Cardiac muscle cell (in vitro differentiated cells and primary cell): ENCODE measurements at regions not wholly inside any gene's neighbourhood (a gene's known extent, or its start where the extent isn't known, plus 50 kb on each side); places are given as distances from the start of the nearest gene placed in this dataset.

ENCODE experiments used
- DNase-seq, 2 donors: peaks; one replicate each; pipeline versions ENCODE4 v3.0.0 to v3.0.0-alpha.2; 2010 to 2017; ENCODE audit warnings: low read depth in 1 of 2, low spot score in 1 of 2
- H3K27ac ChIP-seq: fragments of 200-600 bp; sonication (generic); 2 replicates; pipeline ENCODE4 v1.5.1; 2016
- H3K27me3 ChIP-seq: fragments of 200-600 bp; sonication (generic); 2 replicates; pipeline ENCODE4 v1.6.0; 2016; ENCODE audit warnings: control low read depth
- H3K36me3 ChIP-seq: fragments of 200-600 bp; sonication (generic); 2 replicates; pipeline ENCODE4 v1.5.1; 2016; ENCODE audit warnings: control low read depth
- H3K4me1 ChIP-seq: fragments of 200-600 bp; sonication (generic); 2 replicates; pipeline ENCODE4 v1.8.1; 2017; ENCODE audit warnings: low read depth, mild to moderate bottlenecking, mixed run types
- H3K4me3 ChIP-seq: fragments of 200-600 bp; sonication (generic); 2 replicates; pipeline ENCODE4 v1.5.1; 2016; ENCODE audit warnings: mild to moderate bottlenecking
- H3K9me3 ChIP-seq: fragments of 200-600 bp; sonication (generic); 2 replicates; pipeline ENCODE4 v1.5.1; 2017; ENCODE audit warnings: low read depth, mild to moderate bottlenecking, control low read depth
- TF ChIP-seq, protein P1 (sequence below): IDR thresholded peaks from 2 replicates; pipeline ENCODE4 v1.5.1; 2012; ENCODE audit warnings: low read depth, mild to moderate bottlenecking, low read length

GRCh38 chr13:34708566-34709313, 233.3 kb upstream of the NBEA start:
- no peaks in the 10 kb centered on the region for H3K4me1 ChIP-seq
- TF ChIP-seq, protein P1, sequence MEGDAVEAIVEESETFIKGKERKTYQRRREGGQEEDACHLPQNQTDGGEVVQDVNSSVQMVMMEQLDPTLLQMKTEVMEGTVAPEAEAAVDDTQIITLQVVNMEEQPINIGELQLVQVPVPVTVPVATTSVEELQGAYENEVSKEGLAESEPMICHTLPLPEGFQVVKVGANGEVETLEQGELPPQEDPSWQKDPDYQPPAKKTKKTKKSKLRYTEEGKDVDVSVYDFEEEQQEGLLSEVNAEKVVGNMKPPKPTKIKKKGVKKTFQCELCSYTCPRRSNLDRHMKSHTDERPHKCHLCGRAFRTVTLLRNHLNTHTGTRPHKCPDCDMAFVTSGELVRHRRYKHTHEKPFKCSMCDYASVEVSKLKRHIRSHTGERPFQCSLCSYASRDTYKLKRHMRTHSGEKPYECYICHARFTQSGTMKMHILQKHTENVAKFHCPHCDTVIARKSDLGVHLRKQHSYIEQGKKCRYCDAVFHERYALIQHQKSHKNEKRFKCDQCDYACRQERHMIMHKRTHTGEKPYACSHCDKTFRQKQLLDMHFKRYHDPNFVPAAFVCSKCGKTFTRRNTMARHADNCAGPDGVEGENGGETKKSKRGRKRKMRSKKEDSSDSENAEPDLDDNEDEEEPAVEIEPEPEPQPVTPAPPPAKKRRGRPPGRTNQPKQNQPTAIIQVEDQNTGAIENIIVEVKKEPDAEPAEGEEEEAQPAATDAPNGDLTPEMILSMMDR: no peak
- no peak for DNase-seq
- H3K4me3 ChIP-seq: no peak overlapping the region
- H3K9me3 ChIP-seq: no peaks in the 10 kb centered on the region
- H3K27me3 ChIP-seq: no peaks in the 10 kb centered on the region
- H3K27ac ChIP-seq: no peak overlapping the region
- H3K36me3 ChIP-seq: no peaks in the 10 kb centered on the region

DNA sequence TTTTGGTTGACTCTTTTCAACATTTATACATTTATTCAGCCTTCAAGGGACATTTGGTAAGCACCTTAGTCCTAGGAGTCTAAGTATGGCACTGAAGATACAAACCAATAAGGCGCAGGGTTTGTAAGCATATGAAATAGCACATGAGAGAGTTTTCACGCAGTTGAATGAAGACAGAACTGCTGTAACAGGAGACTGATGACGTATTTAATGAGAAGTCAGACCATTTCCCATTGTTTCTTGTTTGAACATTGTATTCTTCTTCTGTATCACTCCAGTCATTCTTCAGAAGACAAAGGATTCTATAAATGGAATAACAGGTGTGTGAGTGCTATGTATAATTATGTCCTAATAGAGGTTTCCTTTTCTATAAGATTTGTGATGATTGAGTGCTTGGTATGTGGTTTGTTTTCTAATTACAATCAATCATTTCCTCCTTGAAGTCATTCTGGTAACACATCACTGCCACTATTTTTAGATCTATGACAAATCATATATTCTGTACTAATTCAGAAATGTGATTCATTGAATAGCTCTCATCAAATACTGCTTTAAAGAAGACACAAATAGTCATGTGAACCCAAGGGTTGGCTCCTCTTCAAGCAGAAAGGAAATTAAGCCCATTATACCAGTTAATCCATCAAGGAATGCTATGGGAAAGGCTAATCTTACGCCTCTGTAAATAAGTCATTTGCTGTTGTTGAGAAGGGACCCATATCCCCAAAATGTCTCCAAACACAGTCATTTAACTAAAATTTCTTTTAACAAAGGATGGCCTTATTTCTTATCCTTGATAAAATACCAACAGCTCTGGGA, 222.8 kb upstream of the NBEA start:
- Histone ChIP-seq H3K4me3 (no peak overlapping the region), H3K4me1 (no peaks in the 10 kb centered on the region), H3K36me3 (no peaks in the 10 kb centered on the region), H3K27ac (no peak overlapping the region), H3K27me3 (no peaks in the 10 kb centered on the region), H3K9me3 (no peaks in the 10 kb centered on the region)
- TF ChIP-seq, protein P1: no peak
- no peak for DNase-seq

GRCh38 chr13:34720618-34721017, 221.5 kb upstream of the NBEA start:
- Histone ChIP-seq H3K4me3 (no peak overlapping the region), H3K27me3 (no peaks in the 10 kb centered on the region), H3K9me3 (no peaks in the 10 kb centered on the region), H3K4me1 (no peaks in the 10 kb centered on the region), H3K27ac (no peak overlapping the region), H3K36me3 (no peaks in the 10 kb centered on the region)
- TF ChIP-seq, protein P1: no peak
- DNase-seq: no peak

DNA sequence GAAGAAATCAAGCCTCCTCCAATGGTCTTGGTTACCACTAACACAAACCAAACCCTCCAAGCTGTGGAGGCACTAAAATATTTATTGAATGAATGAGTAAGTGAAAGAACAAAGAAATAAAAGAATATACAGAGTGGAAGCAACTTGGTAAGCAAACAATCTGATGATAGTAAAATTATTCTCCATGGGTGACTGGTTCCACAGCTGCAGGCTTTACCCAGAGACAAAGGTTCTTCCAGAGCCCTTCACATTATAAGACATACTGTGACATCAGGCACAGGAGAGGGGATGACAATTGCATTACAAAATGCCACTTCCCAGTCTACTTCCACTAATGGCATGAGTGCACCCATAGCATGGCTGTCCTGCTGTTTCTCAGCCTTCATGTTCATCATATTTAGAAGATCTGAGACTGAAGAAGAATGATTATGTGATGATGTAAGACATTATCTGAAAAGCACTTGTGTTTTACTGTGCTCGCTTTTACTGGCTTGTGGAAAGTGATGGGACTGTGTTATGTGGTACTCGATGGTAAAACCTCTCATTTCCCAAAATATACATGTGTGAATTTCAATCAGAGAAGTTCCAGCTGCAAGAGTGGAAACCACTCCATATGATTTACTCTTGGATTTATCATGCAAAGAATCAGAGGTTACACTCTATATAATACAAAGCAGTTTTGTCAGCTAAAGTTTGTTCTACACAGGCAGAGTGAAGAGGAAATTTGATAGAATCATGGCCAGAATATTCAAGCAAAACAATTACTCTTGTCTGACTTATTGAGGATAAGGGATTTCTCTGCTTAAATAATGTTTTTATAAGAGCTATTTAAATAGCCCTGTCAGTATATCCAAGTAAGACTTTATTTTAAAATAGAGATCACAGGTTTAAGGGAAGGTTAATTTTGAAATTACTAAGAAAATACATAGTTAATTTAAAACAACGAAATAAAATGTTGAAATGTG, 220.2 kb upstream of the NBEA start:
- Histone ChIP-seq H3K4me1 (no peaks in the 10 kb centered on the region), H3K9me3 (no peaks in the 10 kb centered on the region), H3K4me3 (no peak overlapping the region), H3K27me3 (no peaks in the 10 kb centered on the region), H3K36me3 (no peaks in the 10 kb centered on the region), H3K27ac (no peak overlapping the region)
- TF ChIP-seq, protein P1: no peak
- no peak for DNase-seq

DNA sequence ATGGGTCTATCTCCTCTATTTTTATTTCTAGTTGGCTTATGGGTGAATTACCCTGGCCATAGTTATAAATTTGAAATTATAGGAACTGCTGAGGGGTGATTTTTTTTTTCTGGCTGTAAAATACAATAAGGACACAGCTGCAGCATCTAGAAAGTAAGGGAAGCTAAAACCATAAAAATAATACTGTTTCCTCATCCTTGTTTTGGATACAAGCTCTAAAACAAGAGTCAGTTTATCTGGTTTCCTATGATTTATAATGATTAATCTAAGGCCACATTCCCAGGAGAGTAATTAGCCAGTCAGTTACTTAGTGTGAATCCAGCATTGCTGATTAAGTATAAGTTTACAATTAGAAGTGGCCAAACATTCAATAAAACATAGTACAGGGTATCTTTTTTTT, 219.1 kb upstream of the NBEA start:
- TF ChIP-seq, protein P1: no peak
- no peaks in the 10 kb centered on the region for H3K4me1 ChIP-seq
- H3K9me3 ChIP-seq: no peaks in the 10 kb centered on the region
- H3K27ac ChIP-seq: no peak overlapping the region
- H3K4me3 ChIP-seq: no peak overlapping the region
- DNase-seq: no peak
- no peaks in the 10 kb centered on the region for H3K27me3 ChIP-seq
- no peaks in the 10 kb centered on the region for H3K36me3 ChIP-seq
